NCI-H2196 (cell line): ENCODE measurements at regions not wholly inside any gene's neighbourhood (a gene's known extent, or its start where the extent isn't known, plus 50 kb on each side); places are given as distances from the start of the nearest gene placed in this dataset.
"Not testable (repeated sequence)": the region's sequence is repeated elsewhere in the genome, so short reads cannot be mapped to it uniquely, and the experiment has no call there.

Experiments used
- DNase-seq: peaks from one replicate; lab custom pipeline; 2025; ENCODE audit not compliant: unreplicated experiment; lab: John Stamatoyannopoulos, UW

DNA sequence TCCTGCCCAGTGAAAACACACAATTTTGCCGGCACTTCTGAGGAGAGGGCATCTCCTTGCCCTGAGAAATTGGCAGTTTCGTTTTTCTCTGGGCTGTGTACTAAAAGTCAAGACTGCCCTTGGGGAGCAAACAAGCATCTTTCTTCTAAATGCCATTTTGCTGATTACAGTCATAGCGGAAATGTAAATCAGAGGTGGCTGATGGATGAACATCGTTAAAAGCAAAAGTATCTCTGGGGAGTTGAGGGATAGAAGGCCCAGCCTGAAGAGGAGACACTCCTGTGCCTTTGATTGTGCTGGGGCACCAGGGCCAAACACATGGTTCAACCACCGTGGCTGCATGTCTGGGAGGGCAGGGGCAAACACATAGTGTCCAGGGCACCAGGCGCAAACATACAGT lies 49.8 kb downstream of the ABCC12 start:
- DNase-seq = no peak

DNA sequence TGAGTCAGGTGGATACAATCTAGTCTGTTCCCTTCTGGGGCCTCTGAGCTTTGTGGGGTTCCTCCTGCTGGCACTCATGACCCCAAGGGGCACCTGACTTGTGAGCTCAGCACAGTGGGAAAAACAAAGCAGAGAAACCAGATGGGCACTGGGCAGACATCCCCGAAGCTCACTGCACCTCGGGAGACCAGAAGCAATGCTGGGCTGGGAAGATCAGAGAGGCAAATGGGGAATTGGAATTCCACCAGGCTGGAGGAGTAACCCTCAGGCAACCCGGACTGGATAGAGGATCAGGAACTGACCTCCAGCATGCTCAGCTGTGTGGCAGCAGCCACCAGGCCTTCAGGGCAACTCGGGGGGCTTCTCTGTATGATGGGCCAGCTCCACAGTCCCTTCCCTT lies 50.3 kb downstream of the ABCC12 start:
- no peak for DNase-seq

DNA sequence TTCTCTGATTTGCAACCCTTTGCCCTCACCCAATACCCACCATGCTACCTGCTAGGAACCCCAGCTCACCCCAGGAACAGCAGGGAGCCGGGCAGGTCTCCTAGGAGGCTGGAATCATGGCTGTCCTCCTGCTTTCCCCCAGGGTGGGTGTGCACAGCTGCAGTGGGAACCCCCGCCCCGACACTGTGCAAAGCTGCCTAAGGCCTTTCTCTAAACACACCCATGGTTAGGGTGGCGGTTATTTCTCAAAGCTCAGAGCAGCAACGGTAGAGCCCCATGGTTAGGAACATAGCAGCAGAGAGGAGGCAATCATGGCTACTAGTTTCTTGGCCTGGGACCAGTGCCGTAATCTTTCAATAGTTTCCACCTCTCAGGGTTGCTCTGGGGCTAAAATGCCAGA lies 52.2 kb downstream of the ABCC12 start:
- DNase-seq = no peak

DNA sequence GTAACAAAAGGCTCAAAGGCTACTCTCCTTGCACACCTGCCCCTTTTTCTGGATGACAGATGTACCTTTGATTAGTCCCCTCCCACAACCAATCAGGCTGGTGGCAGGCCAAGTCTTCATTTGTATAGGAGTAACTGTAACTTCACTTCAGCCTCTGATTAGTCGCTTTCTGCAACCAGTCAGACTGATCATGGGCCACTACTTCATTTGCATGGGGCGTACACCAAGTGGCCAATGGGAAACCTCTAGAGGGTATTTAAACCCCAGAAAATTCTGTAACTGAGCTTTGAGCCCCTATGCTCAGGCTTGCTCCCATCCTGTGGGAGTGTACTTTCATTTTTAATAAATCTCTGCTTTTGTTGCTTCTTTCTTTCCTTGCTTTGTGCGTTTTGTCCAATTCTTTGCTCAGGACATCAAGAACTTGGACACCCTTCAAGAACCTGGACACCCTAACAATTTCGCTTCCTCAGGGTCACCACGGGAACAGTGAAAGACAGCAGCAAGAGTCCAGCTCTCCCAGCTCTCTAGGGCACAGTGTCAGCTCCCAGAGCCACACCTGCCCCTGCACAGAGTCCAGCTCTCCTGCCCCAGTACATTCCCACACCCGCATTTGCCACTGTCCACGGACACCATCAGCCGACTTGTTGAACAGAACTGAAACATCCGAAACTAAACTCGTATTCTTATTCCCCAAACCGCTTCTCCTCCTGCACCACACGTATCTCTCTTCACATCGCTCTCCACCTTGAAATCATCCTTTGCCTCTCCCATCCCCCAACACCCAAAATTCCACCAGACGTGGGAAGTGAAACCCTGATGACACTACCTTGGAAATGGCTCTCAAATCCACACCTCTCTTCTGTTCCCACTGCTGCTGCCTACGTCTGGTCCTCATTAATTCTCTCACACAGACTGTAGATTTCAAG lies 53.4 kb downstream of the ABCC12 start:
- no peak for DNase-seq

DNA sequence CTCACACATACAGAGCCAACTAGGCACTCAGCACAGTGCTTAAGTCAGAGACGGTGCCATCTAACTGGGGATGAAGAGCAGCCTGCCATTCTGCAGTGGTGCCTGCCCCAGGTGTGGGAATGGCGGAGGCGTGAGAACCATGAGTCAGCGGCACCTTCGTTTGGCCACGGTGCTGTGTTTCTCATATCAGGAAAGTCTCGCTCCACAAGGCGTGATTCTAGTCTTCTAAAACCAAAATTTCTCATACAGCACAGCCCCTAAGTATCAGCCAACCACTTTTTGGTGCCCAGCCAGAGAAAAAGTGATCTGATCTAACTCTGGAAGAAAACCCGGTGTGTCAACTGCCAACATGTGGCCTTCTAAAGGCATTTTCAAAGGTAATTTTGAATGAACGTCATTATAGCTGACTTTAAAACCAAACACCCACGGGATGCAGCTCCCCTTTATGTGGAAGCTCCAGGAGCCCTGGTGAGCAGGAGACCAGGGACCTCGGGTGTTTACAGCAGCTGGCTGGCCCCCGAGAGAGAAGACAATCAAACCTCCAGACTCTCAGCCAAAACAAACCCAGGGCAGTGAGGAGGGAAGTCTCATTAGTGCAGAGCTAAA lies 54.6 kb downstream of the ABCC12 start:
- no peak for DNase-seq

DNA sequence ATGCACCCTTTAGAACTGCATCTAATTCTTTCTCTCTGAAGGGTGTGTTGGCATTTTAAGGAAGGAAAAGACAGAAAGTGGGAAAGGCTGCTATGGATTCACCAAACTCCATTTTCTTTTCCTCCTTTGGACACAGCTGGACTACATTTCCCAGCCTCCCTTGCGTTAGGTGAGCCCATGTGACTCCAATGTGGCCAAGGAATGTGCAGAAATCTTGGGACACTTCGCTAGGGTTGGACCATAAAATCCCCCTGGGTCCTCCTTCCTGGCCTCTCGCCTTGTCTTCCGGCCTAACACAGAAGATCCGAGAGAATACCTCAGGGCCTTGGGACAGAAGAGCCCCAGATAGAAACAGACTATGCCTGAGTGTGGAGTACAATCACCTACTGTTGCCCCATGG lies 56.3 kb downstream of the ABCC12 start:
- no peak for DNase-seq

DNA sequence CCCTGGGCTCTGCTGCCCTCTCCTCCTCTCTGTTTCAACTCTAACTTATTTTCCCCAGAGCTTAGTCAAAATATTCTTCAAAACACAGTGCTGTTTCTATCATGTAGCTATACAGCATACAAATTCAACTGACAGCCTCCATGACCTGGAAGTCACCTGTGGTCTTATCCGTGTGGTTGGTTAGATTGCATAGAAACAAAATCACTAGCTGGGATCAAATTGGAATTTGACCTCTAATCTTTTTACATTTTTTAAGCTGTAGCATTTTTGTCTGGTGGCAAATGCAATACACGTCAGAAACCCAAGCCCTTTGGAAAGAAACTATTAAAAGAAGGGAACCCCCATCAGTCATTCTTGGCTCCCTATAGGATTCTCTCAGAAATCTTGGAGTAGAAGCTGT lies 57.3 kb downstream of the ABCC12 start:
- DNase-seq = no peak

DNA sequence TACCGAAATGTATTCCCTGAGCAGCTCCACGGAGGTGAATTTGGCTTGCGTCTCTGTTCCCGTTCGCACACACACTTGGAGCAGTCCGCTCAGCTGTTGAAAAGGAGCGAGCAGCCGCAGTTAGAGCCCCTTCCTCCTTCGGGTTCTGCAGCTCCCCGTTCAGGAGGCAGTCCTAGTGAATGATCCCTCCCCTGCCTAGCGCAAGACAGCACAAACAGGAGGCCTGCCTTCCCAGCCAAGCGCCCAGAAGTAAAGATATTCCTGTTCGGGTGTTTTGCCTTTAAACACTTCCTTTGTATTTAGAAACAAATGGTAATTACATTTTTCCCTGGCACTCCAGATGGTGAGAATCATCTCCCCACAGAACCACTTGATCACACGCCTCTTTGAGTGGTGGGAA lies 64.7 kb downstream of the ABCC12 start:
- DNase-seq = no peak

DNA sequence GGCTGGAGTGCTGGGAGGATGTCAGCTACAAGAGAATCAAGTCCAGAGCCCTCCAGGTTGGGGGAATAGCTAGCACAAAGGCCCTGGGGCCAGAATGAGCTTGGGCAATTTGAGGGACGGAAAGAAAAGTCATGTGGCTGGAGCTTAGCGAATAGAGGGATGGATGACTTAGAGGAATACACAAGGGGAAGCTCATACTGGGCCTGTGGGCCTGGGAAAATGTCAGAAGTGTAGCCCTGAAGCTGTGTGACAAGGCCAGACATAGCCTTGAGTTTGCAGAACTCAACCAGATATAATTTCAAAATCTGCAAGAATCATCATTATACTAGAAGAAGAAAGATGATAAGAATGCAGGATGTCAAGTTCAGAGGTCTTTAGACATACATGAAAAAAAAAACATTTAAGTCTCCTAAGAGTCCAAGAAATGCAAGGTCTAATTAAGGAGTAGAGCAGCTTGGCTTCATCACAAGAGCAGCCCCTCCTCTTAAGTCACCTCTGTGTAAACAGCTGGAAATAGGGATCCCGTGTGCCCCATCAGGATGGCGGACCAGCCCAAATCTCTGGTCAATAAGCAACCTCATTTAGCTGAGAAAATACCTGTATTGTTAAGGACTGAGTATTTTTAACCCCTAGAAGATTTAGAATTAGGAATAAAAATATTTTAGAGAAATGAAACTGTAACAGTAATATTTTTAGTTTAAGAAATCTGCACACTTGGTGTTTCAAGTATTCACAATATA lies 66.6 kb downstream of the ABCC12 start:
- DNase-seq = no peak

DNA sequence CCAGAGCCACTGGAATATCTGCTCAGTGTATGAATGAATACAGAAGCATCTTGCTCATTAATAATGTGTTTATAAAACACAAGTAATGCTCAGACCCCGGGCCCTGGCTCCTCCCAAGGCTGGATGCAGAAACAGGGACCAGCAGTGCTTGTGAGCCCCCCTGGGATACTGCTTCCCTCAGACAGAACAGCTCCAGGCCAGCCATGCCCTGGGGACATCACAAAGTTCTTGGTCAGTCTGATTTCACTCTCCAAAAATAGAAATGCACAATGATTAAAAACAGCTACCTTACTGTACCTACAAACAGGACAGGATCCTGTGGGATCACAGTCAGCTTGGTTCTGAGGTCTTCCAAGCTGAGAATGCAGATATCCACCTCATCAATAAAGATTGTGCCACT lies 68.2 kb downstream of the ABCC12 start:
- no peak for DNase-seq

DNA sequence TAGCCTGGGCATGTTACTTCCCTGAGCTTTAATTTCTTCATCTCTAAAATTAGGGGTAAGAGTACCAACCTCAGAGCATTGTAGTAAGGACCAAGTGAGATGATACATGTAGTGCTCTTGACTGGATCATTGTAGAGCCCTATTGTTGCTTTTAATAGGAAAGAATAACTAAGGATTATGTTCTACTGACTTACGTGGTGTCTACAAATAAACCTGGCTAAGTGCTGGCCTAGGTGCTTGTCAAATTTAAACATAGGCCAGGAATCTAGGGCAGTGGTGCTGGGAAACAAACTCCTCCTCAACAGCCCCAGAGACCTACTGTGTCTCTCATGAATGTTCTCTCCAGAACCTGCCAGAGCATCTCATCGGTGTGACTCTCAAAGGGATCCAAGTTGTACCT lies 69.4 kb downstream of the ABCC12 start:
- DNase-seq = no peak

DNA sequence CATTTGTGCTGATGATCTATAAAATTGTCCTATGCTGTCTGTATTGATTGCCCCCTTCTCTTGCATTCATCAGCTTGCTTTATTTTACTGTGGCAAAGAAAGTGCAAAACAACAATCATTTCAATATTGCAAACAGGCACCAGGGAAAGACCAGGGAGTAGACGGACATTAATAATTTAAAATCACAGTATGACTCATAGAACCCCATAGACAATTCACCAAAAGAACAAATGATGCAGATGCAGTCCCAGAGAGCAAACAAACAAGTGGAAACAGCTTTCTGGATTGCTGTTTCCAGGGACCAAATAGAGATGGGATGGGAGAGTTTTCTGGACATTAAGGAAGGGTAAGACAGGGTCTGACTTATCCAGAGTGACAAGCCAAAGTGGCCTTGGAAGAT lies 70.1 kb downstream of the ABCC12 start:
- no peak for DNase-seq

DNA sequence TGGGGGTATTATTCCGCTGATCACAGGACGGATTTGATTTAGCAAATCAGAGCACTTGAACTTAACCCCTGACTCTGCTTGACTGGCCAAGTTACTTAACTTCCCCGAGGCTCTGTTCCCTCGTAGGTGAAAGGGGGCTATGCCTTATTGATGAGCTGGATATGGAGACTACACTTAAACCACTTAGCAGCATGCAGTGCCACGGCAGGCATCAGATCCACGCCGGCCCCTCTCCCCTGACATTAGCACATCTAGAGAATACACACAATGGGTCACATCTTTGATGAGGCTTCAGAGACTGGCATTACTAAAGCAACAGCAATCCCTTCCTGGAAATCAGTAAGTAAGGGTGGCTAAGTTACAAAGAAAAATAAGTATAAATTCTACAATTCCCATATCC lies 71.0 kb downstream of the ABCC12 start:
- DNase-seq = no peak

DNA sequence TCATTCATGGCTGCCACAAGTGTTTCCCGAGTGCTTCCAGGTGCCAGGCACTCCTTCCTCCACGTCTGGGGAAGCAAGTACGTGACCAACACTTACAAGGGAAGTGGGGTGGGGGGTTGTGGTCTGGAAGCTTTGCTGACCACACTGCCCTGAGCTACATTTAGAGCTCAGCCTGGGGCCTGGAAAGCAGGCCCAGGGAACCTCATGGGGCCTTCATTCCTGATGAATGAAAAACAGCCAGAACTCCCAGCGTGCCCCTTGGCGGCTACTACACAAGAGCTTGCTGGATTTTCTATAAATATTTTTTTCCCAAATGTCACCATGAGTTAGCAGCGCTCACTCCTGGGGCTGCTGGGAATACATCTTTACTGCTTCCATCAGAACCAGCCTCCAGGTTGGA lies 73.3 kb downstream of the ABCC12 start:
- DNase-seq = no peak

DNA sequence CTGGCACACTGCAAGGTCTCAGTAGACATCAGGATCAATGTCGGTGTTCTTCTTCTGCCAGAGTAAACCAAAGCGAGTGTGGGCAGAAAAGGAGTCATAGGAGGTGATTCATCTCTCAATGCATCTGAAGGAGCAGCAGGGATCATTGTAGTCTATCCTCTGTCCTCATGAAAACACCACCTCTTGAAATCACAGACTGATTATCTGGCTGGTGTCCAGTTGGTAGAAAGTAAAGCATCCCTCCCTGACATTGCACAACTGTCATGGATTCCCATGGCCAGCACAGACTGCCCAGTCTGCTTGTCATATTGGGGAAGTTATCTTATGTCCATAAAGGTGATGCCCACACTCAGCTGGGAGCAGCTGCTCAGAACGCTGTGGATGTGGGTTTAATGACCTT lies 74.1 kb downstream of the ABCC12 start:
- no peak for DNase-seq

DNA sequence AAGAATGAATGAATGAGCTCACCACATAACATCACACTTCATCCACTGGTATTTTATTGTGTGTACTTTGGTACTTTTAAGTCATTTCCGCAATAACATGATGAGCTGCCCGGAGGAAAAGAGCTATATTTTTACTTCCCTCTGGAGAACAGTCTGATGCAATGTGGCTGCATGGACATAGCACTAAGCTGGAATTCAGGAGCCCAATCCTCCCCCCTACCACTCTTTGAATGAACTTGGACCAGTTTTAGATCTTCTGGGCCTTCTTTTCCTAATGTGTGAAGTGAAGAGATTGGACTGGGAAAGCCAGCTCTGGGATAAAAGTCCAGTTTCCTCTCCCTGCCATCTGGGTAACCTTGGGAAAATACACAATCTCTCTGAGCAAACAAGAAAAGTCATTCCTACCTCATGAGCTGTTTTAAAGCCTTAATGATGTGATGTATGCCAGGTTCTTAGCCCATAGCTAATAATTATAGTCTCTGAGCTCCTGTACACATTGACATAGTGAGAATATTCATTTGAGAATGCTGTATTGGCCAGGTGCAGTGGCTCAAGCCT lies 79.3 kb downstream of the ABCC12 start:
- DNase-seq = no peak

DNA sequence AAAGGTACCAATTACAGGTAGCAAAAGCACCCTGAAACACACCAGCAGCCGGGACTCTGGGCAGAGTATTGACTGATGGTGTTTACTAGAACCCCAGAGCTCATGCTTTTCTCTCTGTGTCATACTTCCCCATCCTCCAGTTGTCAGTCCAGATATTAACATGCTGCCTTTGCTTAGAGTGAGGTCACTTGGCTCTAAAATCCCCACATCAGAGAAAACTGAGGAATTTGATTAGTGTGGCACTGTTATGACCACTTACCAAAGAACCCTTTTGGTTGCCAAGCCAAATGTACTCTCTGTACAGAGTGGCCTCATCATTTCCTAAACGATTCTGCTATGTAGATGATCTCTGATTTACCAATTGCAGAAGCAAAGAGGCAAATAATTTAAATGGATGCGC lies 80.4 kb downstream of the ABCC12 start:
- no peak for DNase-seq

DNA sequence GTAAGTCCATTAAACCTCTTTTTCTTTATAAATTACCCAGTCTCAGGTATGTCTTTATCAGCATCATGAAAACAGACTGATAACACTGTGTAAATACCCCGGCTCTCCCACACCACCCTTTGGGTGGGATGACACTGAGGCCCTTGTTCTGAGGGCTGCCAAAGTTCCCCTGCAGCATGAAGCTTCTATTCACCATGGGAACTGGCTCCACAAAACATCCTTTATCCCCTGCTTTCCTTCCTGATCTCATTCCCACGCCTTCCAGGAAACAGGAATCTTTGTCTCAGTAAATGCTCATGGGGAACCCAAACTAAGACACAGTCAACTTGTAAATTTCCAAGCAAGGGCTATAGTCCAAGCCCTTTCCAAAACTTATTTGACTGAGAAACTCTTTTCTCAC lies 88.4 kb downstream of the ABCC12 start:
- DNase-seq = no peak

DNA sequence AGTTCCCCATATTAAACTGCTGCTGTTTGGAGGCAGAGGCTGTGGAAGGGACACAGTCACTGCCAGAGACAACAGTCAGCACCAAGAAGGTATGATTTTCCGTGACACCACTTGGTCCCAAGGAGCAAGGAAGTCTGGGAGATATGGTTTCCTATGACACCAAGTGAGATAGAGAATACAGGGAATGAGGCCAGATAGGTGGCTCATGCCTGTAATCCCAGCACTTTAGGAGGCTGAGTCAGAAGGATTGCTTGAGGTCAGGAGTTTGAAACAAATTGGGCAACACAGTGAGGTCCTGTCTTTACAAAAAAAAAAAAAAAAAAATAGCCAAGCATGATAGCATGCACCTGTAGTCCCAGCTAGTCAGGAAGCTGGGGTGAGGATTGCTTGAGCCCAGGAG lies 90.8 kb downstream of the ABCC12 start:
- DNase-seq = no peak

DNA sequence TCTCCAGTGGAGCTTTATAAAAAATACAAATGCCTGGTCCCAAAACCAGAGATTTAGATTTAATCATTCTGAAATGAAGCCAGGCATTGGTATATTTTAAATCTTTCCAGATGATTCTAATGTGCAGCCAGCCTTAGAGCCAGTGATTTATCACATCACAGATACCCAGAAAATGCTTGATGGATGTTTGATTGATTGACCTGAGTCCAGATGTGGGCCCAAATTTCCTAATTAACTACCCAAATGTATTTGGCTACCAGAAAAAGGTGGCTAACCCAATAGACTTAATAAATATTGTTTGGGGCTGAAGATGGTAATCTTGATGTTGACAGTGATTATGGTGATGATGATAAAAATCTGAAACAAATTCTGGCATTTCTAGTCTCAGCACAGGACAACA lies 93.1 kb downstream of the ABCC12 start:
- no peak for DNase-seq

DNA sequence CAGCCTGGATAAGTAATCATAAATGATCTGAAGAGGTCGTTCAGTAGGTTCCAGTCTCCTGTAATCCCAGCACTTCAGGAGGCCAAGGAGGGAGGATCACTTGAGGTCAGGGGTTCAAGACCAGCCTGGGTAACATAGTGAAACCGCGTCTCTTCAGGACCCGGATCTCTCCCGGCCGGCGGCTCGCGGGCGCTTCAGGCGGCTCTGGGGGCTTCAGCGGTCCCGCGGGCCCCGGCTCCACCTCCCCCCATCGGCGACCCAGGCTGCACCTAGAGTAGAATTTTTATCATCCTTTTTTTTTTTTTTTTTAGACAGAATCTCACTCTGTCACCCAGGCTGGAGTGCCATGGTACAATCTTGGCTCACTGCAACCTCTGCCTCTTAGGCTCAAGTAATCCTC lies 95.9 kb downstream of the ABCC12 start:
- DNase-seq = no peak

DNA sequence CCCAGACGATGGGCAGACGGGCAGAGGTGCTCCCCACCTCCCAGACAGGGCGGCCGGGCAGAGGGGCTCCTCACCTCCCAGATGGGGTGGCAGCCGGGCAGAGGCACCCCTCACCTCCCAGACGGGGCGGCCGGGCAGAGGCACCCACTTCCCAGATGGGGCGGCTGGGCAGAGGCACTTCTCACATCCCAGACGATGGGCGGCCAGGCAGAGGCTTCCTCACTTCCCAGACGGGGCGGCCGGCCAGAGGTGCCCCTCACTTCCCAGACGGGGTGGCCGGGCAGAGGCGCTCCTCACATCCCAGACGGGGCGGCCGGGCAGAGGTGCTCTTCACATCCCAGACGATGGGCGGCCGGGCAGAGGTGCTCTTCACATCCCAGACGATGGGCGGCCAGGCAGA lies 96.6 kb downstream of the ABCC12 start:
- DNase-seq = not testable (repeated sequence)
